LNCaP clone FGC (cell line): ENCODE measurements at regions not wholly inside any gene's neighbourhood (a gene's known extent, or its start where the extent isn't known, plus 50 kb on each side); places are given as distances from the start of the nearest gene placed in this dataset.
A peak's percentile ranks its signal among the peaks of the same experiment; 100 is the strongest.
"Not testable (repeated sequence)": the region's sequence is repeated elsewhere in the genome, so short reads cannot be mapped to it uniquely, and the experiment has no call there.

Experiments
- DNase-seq: peaks from one replicate; pipeline ENCODE4 v3.0.0-alpha.2; 2011; ENCODE audit warnings: low read depth
- H3K4me3 ChIP-seq: 2 replicates; pipeline ENCODE4 v1.5.1; 2011; ENCODE audit warnings: mild to moderate bottlenecking, low read depth, low read length, control low read depth
- TF ChIP-seq, protein P1 (sequence below): IDR thresholded peaks from 2 replicates; pipeline ENCODE4 v1.5.1; 2012; ENCODE audit warnings: mild to moderate bottlenecking; ENCODE audit not compliant: control insufficient read depth, insufficient read depth; ENCODE audit errors: extremely low read depth

DNA sequence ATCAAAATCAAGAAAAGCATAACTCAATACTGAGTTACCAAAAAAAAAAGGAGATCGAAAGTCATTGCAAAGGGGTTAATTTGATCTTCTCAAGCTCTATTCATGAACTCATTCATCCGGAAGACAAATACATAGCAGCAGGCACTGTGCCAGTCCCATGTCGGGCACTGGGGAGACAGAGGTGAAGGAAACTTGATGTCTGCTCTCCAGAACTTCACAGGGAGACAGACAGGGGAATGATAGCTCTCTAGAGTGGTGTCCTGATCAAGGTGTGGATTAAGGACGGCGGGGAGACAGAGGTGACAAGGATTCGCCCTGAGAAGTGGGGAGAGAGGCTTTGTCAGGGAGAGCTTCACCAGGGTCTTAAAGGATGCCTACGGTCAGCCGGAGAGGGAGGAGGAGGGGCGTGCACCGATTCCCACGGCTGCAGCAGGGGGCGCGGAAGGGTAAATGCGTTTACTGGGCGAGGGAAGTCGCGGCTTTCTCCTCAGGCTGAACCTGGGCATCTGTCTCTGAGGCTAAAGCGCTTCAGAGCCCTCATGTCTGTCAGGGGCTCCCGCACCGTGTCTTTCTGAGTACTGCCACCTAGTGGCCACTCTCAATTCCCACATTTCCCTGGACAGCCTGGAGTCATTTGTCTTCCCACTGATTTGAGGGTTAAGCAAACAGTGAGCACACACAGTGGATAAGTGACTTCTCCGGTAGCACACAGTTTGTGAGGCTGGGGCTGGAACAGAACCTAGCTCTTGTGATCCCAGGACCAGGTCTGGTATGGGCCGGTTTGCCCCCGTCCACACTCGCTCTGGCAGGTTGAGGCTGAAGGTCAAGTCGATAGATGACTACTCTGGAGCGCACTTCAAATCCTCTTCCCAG lies 152.8 kb downstream of the TENT5C start:
- TF ChIP-seq, protein P1, sequence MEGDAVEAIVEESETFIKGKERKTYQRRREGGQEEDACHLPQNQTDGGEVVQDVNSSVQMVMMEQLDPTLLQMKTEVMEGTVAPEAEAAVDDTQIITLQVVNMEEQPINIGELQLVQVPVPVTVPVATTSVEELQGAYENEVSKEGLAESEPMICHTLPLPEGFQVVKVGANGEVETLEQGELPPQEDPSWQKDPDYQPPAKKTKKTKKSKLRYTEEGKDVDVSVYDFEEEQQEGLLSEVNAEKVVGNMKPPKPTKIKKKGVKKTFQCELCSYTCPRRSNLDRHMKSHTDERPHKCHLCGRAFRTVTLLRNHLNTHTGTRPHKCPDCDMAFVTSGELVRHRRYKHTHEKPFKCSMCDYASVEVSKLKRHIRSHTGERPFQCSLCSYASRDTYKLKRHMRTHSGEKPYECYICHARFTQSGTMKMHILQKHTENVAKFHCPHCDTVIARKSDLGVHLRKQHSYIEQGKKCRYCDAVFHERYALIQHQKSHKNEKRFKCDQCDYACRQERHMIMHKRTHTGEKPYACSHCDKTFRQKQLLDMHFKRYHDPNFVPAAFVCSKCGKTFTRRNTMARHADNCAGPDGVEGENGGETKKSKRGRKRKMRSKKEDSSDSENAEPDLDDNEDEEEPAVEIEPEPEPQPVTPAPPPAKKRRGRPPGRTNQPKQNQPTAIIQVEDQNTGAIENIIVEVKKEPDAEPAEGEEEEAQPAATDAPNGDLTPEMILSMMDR = peak; percentile 89
- peak; percentile 64 for DNase-seq
- peak overlapping the region; percentile 37 for H3K4me3 ChIP-seq

DNA sequence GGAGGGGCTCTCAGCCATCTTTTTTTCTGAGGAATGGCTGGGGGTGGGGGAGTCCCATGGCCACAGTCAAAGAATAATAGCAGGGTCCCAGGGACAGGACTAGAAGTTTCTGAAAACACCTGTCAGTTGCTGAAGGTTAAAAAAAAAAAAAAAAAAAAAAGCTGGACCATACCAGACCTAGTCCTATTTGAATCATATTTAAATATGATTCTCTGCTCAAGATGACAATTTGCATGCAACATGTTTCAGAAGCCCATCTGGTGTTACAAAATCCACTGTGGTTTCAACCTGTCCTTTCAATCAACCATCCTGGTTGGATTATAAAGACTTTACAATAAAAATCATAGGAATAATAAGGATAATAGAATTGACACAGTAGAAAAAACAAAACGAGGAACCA lies 153.7 kb downstream of the TENT5C start:
- no peak overlapping the region for H3K4me3 ChIP-seq
- no peak for DNase-seq
- TF ChIP-seq, protein P1 = no peak

DNA sequence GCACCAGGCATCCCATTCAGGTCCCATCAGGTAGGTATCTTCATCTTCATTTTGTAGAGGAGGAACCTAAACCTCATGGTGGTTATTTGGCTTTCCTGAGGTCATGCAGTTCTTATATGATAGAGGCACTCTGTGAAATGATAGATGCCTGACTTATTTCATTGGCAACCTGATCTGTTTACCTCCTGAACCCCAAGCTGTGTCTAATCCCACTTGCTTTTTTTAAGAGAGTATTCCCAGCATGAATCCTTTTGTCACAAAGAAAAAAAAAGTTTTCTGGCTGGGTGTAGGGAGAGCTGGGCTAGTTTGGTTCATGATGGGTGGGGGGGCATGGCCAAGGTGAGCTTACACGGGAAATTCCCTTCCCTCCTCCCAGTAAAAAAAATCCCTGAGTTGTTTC lies 154.2 kb downstream of the TENT5C start:
- H3K4me3 ChIP-seq = no peak overlapping the region
- DNase-seq = no peak
- TF ChIP-seq, protein P1 = no peak

DNA sequence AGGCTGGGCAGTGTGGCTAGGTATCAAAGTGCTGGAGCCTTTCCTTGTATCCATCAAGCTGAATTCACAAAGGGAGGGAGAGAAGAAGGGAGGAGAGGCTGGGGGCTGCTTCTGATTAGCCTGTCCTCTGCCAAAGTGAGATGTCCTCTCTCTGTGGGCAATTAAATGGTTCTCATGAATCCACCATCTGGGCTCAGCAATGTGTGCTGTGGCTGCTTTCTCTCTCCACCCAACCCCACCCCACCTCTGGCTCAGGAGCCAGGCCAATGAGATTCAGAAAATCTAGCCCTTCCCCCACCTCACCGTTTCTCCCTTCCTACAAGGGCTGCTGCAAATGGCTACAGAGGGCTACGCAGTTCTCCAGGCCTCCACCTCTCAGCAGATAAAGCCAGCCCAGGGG lies 154.6 kb downstream of the TENT5C start:
- DNase-seq = no peak
- TF ChIP-seq, protein P1 = no peak
- H3K4me3 ChIP-seq = no peak overlapping the region

DNA sequence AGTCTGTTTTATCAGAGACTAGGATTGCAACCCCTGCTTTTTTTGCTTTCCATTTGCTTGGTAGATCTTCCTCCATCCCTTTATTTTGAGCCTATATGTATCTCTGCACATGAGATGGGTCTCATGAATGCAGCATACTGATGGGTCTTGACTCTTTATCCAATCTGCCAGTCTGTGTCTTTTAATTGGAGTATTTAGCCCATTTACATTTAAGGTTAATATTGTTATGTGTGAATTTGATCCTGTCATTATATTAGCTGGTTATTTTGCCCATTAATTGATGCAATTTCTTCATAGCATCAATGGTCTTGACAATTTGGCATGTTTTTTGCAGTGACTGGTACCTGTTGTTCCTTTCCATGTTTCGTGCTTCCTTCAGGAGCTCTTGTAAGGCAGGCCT lies 161.7 kb downstream of the GDAP2 start:
- DNase-seq, H3K4me3 ChIP-seq: not testable (repeated sequence)

DNA sequence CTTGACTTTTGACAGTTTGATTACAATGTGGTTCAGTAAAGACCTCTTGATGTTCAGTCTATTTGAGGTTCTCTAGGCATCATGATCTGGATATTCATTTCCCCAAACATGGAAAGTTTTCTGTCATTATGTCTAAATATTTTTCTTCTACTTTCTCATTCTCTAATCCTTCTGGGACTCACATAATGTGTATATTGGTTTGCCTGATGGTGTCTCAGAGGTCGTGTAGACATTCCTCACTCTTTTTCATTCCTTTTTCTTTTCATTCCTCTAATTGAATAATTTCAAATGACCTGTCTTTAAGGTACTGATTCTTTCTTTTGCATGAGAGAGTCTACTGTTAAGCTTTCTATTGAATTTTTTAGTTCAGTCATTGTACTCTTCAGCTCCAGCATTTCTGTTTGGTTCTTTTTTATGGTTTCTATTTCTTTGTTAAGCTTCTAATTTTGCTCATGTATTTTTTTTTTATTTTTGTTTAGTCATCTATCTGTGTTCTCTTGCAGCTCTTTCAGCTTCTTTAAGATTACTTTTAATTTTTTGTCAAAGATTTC lies 158.4 kb downstream of the GDAP2 start:
- no peak overlapping the region for H3K4me3 ChIP-seq
- no peak for DNase-seq
- TF ChIP-seq, protein P1 = no peak

DNA sequence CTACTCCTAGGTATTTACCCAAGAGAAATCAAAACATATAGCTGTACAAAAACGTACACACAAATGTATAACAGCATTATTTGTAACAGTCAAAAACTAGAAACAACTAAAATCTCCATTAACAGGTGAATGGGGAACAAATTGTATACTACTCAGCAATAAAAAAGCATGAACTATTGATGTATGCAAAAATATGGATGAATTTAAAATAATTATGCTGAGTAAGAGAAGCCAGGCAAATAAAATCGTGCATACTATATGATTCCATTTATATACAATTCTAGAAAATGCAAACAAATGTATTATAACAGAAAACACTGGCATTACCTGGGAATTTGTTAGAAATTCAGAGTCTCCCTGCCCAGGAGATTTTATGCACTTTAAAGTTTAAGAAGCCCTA lies 150.1 kb downstream of the GDAP2 start:
- no peak for DNase-seq
- TF ChIP-seq, protein P1 = no peak
- no peak overlapping the region for H3K4me3 ChIP-seq
